WTC11 (cell line): ENCODE measurements at regions not wholly inside any gene's neighbourhood (a gene's known extent, or its start where the extent isn't known, plus 50 kb on each side); places are given as distances from the start of the nearest gene placed in this dataset.

ENCODE experiments used
- CTCF ChIP-seq: fragments of 200-600 bp; IDR thresholded peaks from 2 replicates; pipeline ENCODE4 v1.8.0; 2022; ENCODE audit warnings: antibody characterized with exemption
- E2F1 ChIP-seq: sonication (generic); formaldehyde crosslinking; IDR thresholded peaks from 2 replicates; pipeline ENCODE4 v1.8.0; 2022; ENCODE audit warnings: mild to moderate bottlenecking, missing genetic modification reagents
- ETV6 ChIP-seq: sonication (generic); formaldehyde crosslinking; IDR thresholded peaks from 2 replicates; pipeline ENCODE4 v1.8.1; 2022; ENCODE audit warnings: mild to moderate bottlenecking, missing genetic modification reagents
- NR1H2 ChIP-seq: sonication (generic); formaldehyde crosslinking; IDR thresholded peaks from 2 replicates; pipeline ENCODE4 v1.9.0; 2021; ENCODE audit warnings: mild to moderate bottlenecking, moderate library complexity, missing genetic modification reagents
- NR2C2 ChIP-seq: sonication (generic); formaldehyde crosslinking; IDR thresholded peaks from 2 replicates; pipeline ENCODE4 v1.8.0; 2022; ENCODE audit warnings: mild to moderate bottlenecking, missing genetic modification reagents
- PRDM15 ChIP-seq: sonication (generic); formaldehyde crosslinking; IDR thresholded peaks from 2 replicates; pipeline ENCODE4 v1.8.0; 2022; ENCODE audit warnings: missing genetic modification reagents
- TCF7 ChIP-seq: sonication (generic); formaldehyde crosslinking; IDR thresholded peaks from 2 replicates; pipeline ENCODE4 v1.8.0; 2022; ENCODE audit warnings: mild to moderate bottlenecking, low read depth, missing genetic modification reagents, moderate library complexity
- USF1 ChIP-seq: sonication (generic); formaldehyde crosslinking; IDR thresholded peaks from 2 replicates; pipeline ENCODE4 v1.8.0; 2022; ENCODE audit warnings: mild to moderate bottlenecking, missing genetic modification reagents
- ZBTB21 ChIP-seq: sonication (generic); formaldehyde crosslinking; IDR thresholded peaks from 2 replicates; pipeline ENCODE4 v1.8.1; 2023; ENCODE audit warnings: mild to moderate bottlenecking, missing genetic modification reagents, borderline replicate concordance
- ZNF317 ChIP-seq: sonication (generic); formaldehyde crosslinking; IDR thresholded peaks from 2 replicates; pipeline ENCODE4 v1.8.1; 2023; ENCODE audit warnings: low read depth, mild to moderate bottlenecking, moderate library complexity, missing genetic modification reagents, borderline replicate concordance

GRCh38 chr4:149928507-149928906 lies 112.9 kb upstream of the IQCM start:
- no peak for TF ChIP-seq USF1
- TF ChIP-seq CTCF = no peak
- TF ChIP-seq ETV6 (CRISPR knock-in tag) = no peak
- no peak for TF ChIP-seq NR2C2
- no peak for TF ChIP-seq PRDM15 (CRISPR knock-in tag)
- no peak for TF ChIP-seq ZNF317 (CRISPR knock-in tag)
- no peak for TF ChIP-seq TCF7 (CRISPR knock-in tag)
- TF ChIP-seq ZBTB21 = no peak
- no peak for TF ChIP-seq NR1H2
- TF ChIP-seq E2F1 (CRISPR knock-in tag) = no peak
